ENCODE measurements at regions not wholly inside any gene's neighbourhood (a gene's known extent, or its start where the extent isn't known, plus 50 kb on each side); places are given as distances from the start of the nearest gene placed in this dataset.

DNA sequence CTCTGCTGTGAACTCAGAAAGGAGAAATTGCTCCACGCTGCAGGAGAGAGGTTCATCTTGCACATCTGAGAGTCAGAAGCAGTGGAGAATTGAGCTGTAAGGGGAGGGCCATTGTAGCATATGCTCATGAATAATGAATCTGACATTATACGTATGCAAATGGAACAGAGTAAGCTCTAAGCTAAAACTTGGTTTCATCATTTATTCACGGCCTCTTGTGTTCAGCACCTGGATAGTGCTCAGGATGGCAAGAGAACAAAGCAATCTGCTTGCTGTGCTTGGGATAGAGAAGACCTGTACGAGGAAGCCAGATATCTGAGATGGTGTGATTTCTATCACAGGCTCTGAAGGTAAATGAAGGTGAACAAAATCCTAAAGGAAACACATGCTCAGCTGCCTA lies 87.9 kb upstream of the GCFC2 start:
- no peak for TF ChIP-seq EZH2 (IDR thresholded peaks at IDR 0.05; ENCODE audit: insufficient read depth, poor library complexity, severe bottlenecking)
- no peak for TF ChIP-seq EZH2phosphoT487 (IDR thresholded peaks at IDR 0.05; ENCODE audit: insufficient read depth, low read depth)

Data from GM23248 (cell line).